PC-3 (cell line): ENCODE measurements at regions not wholly inside any gene's neighbourhood (a gene's known extent, or its start where the extent isn't known, plus 50 kb on each side); places are given as distances from the start of the nearest gene placed in this dataset.

Experiments used
- EZH2 ChIP-seq: fragments of 300-600 bp; sonication (generic); IDR thresholded peaks from one replicate; pipeline ENCODE4 v1.6.1; 2017; ENCODE audit warnings: antibody characterized with exemption, mild to moderate bottlenecking, low read length; ENCODE audit not compliant: unreplicated experiment
- TF ChIP-seq, protein P1 (sequence below): fragments of 300-600 bp; sonication (generic); conservative IDR thresholded peaks from 2 replicates; pipeline ENCODE4 v1.5.1; 2017; ENCODE audit warnings: antibody characterized with exemption, low read depth, mild to moderate bottlenecking, low read length

DNA sequence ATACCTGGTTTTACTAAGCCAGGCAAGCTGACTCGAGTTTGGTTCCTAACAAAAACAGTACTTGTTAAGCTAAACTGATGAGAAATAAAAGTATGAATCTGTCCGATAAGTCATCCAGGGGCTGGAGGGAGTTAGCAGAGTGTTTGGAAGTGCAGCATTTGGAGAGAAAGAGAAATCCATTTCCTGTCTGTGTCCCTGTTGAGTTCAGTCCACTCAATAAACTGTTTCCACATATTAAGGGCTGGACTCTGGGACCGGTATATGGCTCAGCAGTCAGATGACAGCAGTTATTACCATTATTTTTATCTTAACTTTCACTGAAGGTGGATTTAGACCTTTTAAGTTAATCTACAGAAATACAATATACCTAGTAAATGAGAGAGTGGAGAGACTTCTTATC is 130.6 kb upstream of the ADRA1B start:
- TF ChIP-seq, protein P1, sequence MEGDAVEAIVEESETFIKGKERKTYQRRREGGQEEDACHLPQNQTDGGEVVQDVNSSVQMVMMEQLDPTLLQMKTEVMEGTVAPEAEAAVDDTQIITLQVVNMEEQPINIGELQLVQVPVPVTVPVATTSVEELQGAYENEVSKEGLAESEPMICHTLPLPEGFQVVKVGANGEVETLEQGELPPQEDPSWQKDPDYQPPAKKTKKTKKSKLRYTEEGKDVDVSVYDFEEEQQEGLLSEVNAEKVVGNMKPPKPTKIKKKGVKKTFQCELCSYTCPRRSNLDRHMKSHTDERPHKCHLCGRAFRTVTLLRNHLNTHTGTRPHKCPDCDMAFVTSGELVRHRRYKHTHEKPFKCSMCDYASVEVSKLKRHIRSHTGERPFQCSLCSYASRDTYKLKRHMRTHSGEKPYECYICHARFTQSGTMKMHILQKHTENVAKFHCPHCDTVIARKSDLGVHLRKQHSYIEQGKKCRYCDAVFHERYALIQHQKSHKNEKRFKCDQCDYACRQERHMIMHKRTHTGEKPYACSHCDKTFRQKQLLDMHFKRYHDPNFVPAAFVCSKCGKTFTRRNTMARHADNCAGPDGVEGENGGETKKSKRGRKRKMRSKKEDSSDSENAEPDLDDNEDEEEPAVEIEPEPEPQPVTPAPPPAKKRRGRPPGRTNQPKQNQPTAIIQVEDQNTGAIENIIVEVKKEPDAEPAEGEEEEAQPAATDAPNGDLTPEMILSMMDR, result no peak
- no peak for TF ChIP-seq EZH2
